Stomach (tissue), 4 donors: ENCODE measurements at regions not wholly inside any gene's neighbourhood (a gene's known extent, or its start where the extent isn't known, plus 50 kb on each side); places are given as distances from the start of the nearest gene placed in this dataset.

Experiments used
- EP300 ChIP-seq: sonication (generic); formaldehyde crosslinking; IDR thresholded peaks from one replicate; pipeline ENCODE4 v1.6.1; 2017; ENCODE audit warnings: antibody characterized with exemption
- POLR2A ChIP-seq, 4 donors: fragments of 450-650 bp; IDR thresholded peaks; one replicate each; pipeline ENCODE4 v1.6.1; 2016; ENCODE audit warnings: antibody characterized with exemption in 4 of 4, control low read depth in 2 of 4, mild to moderate bottlenecking in 1 of 4, moderate library complexity in 1 of 4
- POLR2AphosphoS5 ChIP-seq, 3 donors: sonication (generic); formaldehyde crosslinking; IDR thresholded peaks; one replicate each; pipeline ENCODE4 v1.6.1; 2016; ENCODE audit warnings: antibody characterized with exemption in 3 of 3
- TF ChIP-seq, protein P1 (sequence below), 7 experiments: fragments of 450-650 bp in 4 of 7; fragments of 200-600 bp in 3 of 7; sonication (generic) in 3 of 7; IDR thresholded peaks; one replicate each; pipeline ENCODE4 v1.5.1; 2016 to 2019; ENCODE audit warnings: antibody characterized with exemption in 7 of 7, control low read depth in 2 of 7, mild to moderate bottlenecking in 1 of 7

DNA sequence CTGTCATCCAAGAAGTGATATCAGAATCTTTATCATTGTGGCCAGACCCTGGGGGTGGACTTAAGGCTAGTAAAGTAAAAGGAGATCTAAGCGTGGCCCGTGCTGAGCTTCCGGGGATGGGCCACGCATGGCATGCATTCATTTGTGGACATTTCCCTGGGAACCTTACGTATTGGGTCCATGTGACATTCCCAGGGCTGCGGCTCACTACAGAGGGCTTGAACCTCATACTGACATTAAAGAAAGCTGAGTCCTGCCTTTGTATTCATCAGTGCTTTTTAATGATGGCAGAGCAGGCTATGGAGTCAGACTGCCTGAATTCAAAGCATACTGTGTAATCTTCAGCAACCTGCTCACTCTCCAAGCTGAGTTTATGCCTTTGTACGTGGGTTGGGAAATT, 152.2 kb upstream of the AFDN start:
- TF ChIP-seq, protein P1, sequence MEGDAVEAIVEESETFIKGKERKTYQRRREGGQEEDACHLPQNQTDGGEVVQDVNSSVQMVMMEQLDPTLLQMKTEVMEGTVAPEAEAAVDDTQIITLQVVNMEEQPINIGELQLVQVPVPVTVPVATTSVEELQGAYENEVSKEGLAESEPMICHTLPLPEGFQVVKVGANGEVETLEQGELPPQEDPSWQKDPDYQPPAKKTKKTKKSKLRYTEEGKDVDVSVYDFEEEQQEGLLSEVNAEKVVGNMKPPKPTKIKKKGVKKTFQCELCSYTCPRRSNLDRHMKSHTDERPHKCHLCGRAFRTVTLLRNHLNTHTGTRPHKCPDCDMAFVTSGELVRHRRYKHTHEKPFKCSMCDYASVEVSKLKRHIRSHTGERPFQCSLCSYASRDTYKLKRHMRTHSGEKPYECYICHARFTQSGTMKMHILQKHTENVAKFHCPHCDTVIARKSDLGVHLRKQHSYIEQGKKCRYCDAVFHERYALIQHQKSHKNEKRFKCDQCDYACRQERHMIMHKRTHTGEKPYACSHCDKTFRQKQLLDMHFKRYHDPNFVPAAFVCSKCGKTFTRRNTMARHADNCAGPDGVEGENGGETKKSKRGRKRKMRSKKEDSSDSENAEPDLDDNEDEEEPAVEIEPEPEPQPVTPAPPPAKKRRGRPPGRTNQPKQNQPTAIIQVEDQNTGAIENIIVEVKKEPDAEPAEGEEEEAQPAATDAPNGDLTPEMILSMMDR (IDR thresholded peaks at IDR 0.05): no peak
- TF ChIP-seq POLR2A (IDR thresholded peaks at IDR 0.05): no peak
- TF ChIP-seq POLR2AphosphoS5 (IDR thresholded peaks at IDR 0.05): no peak
- no peak for TF ChIP-seq EP300
